ENCODE measurements at regions not wholly inside any gene's neighbourhood (a gene's known extent, or its start where the extent isn't known, plus 50 kb on each side); places are given as distances from the start of the nearest gene placed in this dataset.

GRCh38 chrX:54695231-54695630, 102.8 kb downstream of the ITIH6 start:
- TF ChIP-seq EZH2phosphoT487 (IDR thresholded peaks at IDR 0.05; ENCODE audit: insufficient read depth, low read depth) (no peak), EZH2 (IDR thresholded peaks at IDR 0.05; ENCODE audit: insufficient read depth, poor library complexity, severe bottlenecking) (no peak)

All from GM23248 (cell line).